CD4-positive, alpha-beta T cell (primary cell): ENCODE measurements at regions not wholly inside any gene's neighbourhood (a gene's known extent, or its start where the extent isn't known, plus 50 kb on each side); places are given as distances from the start of the nearest gene placed in this dataset.

ENCODE experiments used
- ATAC-seq: fragments of 200-7000 bp; cut with Tn5 transposase; one replicate; pipeline ENCODE4 v1.10.0; 2022; ENCODE audit warnings: mild to moderate bottlenecking; ENCODE audit not compliant: poor library complexity
- CTCF ChIA-PET: fragments of 350-600 bp; sonication (Branson Sonifier 250); formaldehyde crosslinking; loops from one replicate; lab custom pipeline; 2021; ENCODE audit warnings: antibody characterized with exemption, inconsistent platforms; lab: Charles Lee
- POLR2A ChIA-PET: fragments of 350-600 bp; sonication (Branson Sonifier 250); formaldehyde crosslinking; loops from one replicate; lab custom pipeline; 2021; ENCODE audit warnings: antibody characterized with exemption, inconsistent platforms; lab: Charles Lee
- DNase-seq, 14 experiments: peaks; one replicate each; pipeline ENCODE4 v3.0.0-alpha.2; 2013 to 2020; ENCODE audit warnings: mixed read lengths in 2 of 14
- H3K27ac ChIP-seq, 2 donors: one replicate each; pipeline versions ENCODE4 v1.5.1 to v1.7.0; 2013; ENCODE audit warnings: low read length in 2 of 2, low read depth in 1 of 2, mild to moderate bottlenecking in 1 of 2
- H3K27me3 ChIP-seq, 2 experiments: 1 replicate in 1 of 2; 2 replicates in 1 of 2; pipeline versions ENCODE4 v1.6.1 to v1.7.0; 2013; ENCODE audit warnings: low read length in 2 of 2, control low read depth in 1 of 2, mild to moderate bottlenecking in 1 of 2, moderate library complexity in 1 of 2; ENCODE audit not compliant: insufficient read depth in 2 of 2, control insufficient read depth in 1 of 2
- H3K36me3 ChIP-seq: one replicate; pipeline ENCODE4 v1.6.1; 2013; ENCODE audit warnings: low read length, control low read depth; ENCODE audit not compliant: insufficient read depth
- H3K4me1 ChIP-seq: one replicate; pipeline ENCODE4 v1.6.1; 2013; ENCODE audit warnings: low read length, control low read depth; ENCODE audit not compliant: insufficient read depth
- H3K4me3 ChIP-seq: one replicate; pipeline ENCODE4 v1.5.1; 2013; ENCODE audit warnings: mild to moderate bottlenecking, low read length, moderate library complexity
- H3K9me3 ChIP-seq, 2 experiments: 1 replicate in 1 of 2; 2 replicates in 1 of 2; pipeline versions ENCODE4 v1.6.1 to v1.7.0; 2013; ENCODE audit warnings: low read length in 2 of 2, mild to moderate bottlenecking in 2 of 2, control low read depth in 1 of 2, moderate library complexity in 1 of 2; ENCODE audit not compliant: control insufficient read depth in 1 of 2, insufficient read depth in 1 of 2
- H3K27ac Mint-ChIP-seq: one replicate; pipeline ENCODE4 v1.8.0; 2020; ENCODE audit warnings: mixed read lengths
- H3K27me3 Mint-ChIP-seq: one replicate; pipeline ENCODE4 v1.8.0; 2021; ENCODE audit warnings: mixed read lengths
- H3K36me3 Mint-ChIP-seq: one replicate; pipeline ENCODE4 v1.8.0; 2021; ENCODE audit warnings: low read depth, mixed read lengths
- H3K4me1 Mint-ChIP-seq: one replicate; pipeline ENCODE4 v1.8.0; 2021; ENCODE audit warnings: low read depth, mixed read lengths
- H3K4me3 Mint-ChIP-seq: one replicate; pipeline ENCODE4 v1.8.0; 2020; ENCODE audit warnings: mild to moderate bottlenecking, mixed read lengths
- H3K9me3 Mint-ChIP-seq: one replicate; pipeline ENCODE4 v1.8.0; 2020; ENCODE audit warnings: mixed read lengths
- CTCF ChIP-seq: fragments of 200-600 bp; IDR thresholded peaks from one replicate; pipeline ENCODE4 v1.8.0; 2022; ENCODE audit warnings: antibody characterized with exemption, mild to moderate bottlenecking
- intact Hi-C, 2 experiments: fragments of 100-400 bp; cut with DNase I in 1 of 2; cut with micrococcal nuclease in 1 of 2; formaldehyde crosslinking; loops; one replicate each; pipeline versions ENCODE4 v1.15.1 to v1.9.0; 2023 to 2025; cut with DNase I, micrococcal nuclease

- DNase-seq (no peak), ATAC-seq (no peak)
- peaks cover 15% of the 10 kb centered on the region for H3K27me3 Mint-ChIP-seq
- H3K27ac ChIP-seq, result no peak overlapping the region
- ChIA-PET POLR2A (no interaction called here), CTCF (no interaction called here)
- TF ChIP-seq CTCF, result no peak
- H3K4me3 Mint-ChIP-seq, result no peak overlapping the region
- no peak overlapping the region for H3K27ac Mint-ChIP-seq
- H3K36me3 Mint-ChIP-seq, result no peaks in the 10 kb centered on the region
- H3K4me1 ChIP-seq, result no peaks in the 10 kb centered on the region
- H3K27me3 ChIP-seq, result no peaks in the 10 kb centered on the region
- no peaks in the 10 kb centered on the region for H3K4me1 Mint-ChIP-seq
- H3K9me3 ChIP-seq, result no peaks in the 10 kb centered on the region
- H3K9me3 Mint-ChIP-seq, result no peaks in the 10 kb centered on the region
- H3K36me3 ChIP-seq, result no peaks in the 10 kb centered on the region
- intact Hi-C loops, result no loop called here
- no peak overlapping the region for H3K4me3 ChIP-seq
These were observed 137.8 kb upstream of the CAV2 start for GRCh38 chr7:116361767-116362166.

GRCh38 chr7:116363637-116364432 lies 135.7 kb upstream of the CAV2 start:
- H3K27ac ChIP-seq, result no peak overlapping the region
- intact Hi-C loops, result no loop called here
- ChIA-PET POLR2A (no interaction called here), CTCF (no interaction called here)
- H3K27me3 Mint-ChIP-seq, result peaks cover 16% of the 10 kb centered on the region
- no peak for DNase-seq
- no peak for ATAC-seq
- TF ChIP-seq CTCF, result no peak
- no peaks in the 10 kb centered on the region for H3K9me3 Mint-ChIP-seq
- no peak overlapping the region for H3K4me3 ChIP-seq
- H3K9me3 ChIP-seq, result no peaks in the 10 kb centered on the region
- no peaks in the 10 kb centered on the region for H3K36me3 Mint-ChIP-seq
- H3K36me3 ChIP-seq, result no peaks in the 10 kb centered on the region
- H3K4me1 ChIP-seq, result no peaks in the 10 kb centered on the region
- H3K27ac Mint-ChIP-seq, result no peak overlapping the region
- no peaks in the 10 kb centered on the region for H3K4me1 Mint-ChIP-seq
- H3K27me3 ChIP-seq, result peaks cover 0 to under 1% of the 10 kb centered on the region in 2 experiments
- H3K4me3 Mint-ChIP-seq, result no peak overlapping the region

GRCh38 chr7:116364469-116364868 lies 135.1 kb upstream of the CAV2 start:
- POLR2A ChIA-PET, result no interaction called here
- H3K9me3 ChIP-seq, result no peaks in the 10 kb centered on the region
- H3K9me3 Mint-ChIP-seq, result no peaks in the 10 kb centered on the region
- no peaks in the 10 kb centered on the region for H3K4me1 ChIP-seq
- peaks cover 16% of the 10 kb centered on the region for H3K27me3 Mint-ChIP-seq
- H3K4me3 ChIP-seq, result no peak overlapping the region
- H3K4me1 Mint-ChIP-seq, result no peaks in the 10 kb centered on the region
- no peak overlapping the region for H3K4me3 Mint-ChIP-seq
- CTCF ChIA-PET, result no interaction called here
- intact Hi-C loops, result no loop called here
- no peak for DNase-seq
- H3K36me3 Mint-ChIP-seq, result no peaks in the 10 kb centered on the region
- H3K36me3 ChIP-seq, result no peaks in the 10 kb centered on the region
- no peak overlapping the region for H3K27ac Mint-ChIP-seq
- H3K27ac ChIP-seq, result no peak overlapping the region
- H3K27me3 ChIP-seq, result peaks cover 0 to 2% of the 10 kb centered on the region in 2 experiments
- TF ChIP-seq CTCF, result no peak
- ATAC-seq, result no peak
